Peyer's patch (tissue), 4 donors: ENCODE measurements at regions not wholly inside any gene's neighbourhood (a gene's known extent, or its start where the extent isn't known, plus 50 kb on each side); places are given as distances from the start of the nearest gene placed in this dataset.
"Not testable (repeated sequence)": the region's sequence is repeated elsewhere in the genome, so short reads cannot be mapped to it uniquely, and the experiment has no call there.

Source experiments
- DNase-seq, 3 donors: peaks; one replicate each; pipeline ENCODE4 v3.0.0-alpha.2; 2017 to 2019
- H3K27ac ChIP-seq, 4 donors: fragments of 200-600 bp; sonication (generic); one replicate each; pipeline ENCODE4 v1.5.1; 2016 to 2019
- H3K27me3 ChIP-seq, 2 donors: fragments of 200-600 bp; sonication (generic); one replicate each; pipeline ENCODE4 v1.5.1; 2019
- H3K36me3 ChIP-seq, 3 donors: fragments of 200-600 bp; sonication (generic); one replicate each; pipeline ENCODE4 v1.5.1; 2016 to 2019
- H3K4me1 ChIP-seq, 4 donors: fragments of 200-600 bp; sonication (generic); one replicate each; pipeline ENCODE4 v1.5.1; 2016 to 2019
- H3K4me3 ChIP-seq, 4 donors: fragments of 200-600 bp; sonication (generic); 1 replicate in 3 of 4; 2 replicates in 1 of 4; pipeline ENCODE4 v1.5.1; 2016 to 2019; ENCODE audit warnings: mild to moderate bottlenecking in 1 of 4
- H3K9me3 ChIP-seq, 4 donors: fragments of 200-600 bp; sonication (generic); one replicate each; pipeline ENCODE4 v1.5.1; 2016 to 2019; ENCODE audit warnings: mild to moderate bottlenecking in 1 of 4
- CTCF ChIP-seq, 6 experiments: fragments of 450-650 bp in 4 of 6; fragments of 200-600 bp in 2 of 6; sonication (generic) in 1 of 6; IDR thresholded peaks; one replicate each; pipeline ENCODE4 v1.5.1; 2017 to 2019; ENCODE audit warnings: antibody characterized with exemption in 6 of 6, mild to moderate bottlenecking in 3 of 6, moderate library complexity in 1 of 6
- POLR2A ChIP-seq, 2 donors: fragments of 450-650 bp; IDR thresholded peaks; one replicate each; pipeline ENCODE4 v1.5.1; 2017; ENCODE audit warnings: antibody characterized with exemption in 2 of 2, mild to moderate bottlenecking in 2 of 2, moderate library complexity in 2 of 2

- no peak for TF ChIP-seq POLR2A (IDR thresholded peaks at IDR 0.05)
- TF ChIP-seq CTCF (IDR thresholded peaks at IDR 0.05), result no peak
These were observed 133.4 kb upstream of the ERG start for GRCh38 chr21:38631676-38632075.

GRCh38 chr21:38637161-38637560 is 138.9 kb upstream of the ERG start:
- H3K36me3 ChIP-seq, result no peaks in the 10 kb centered on the region
- no peak for DNase-seq
- H3K27ac ChIP-seq, result no peak overlapping the region
- H3K27me3 ChIP-seq, result no peaks in the 10 kb centered on the region
- no peaks in the 10 kb centered on the region for H3K4me1 ChIP-seq
- no peaks in the 10 kb centered on the region for H3K9me3 ChIP-seq
- TF ChIP-seq POLR2A (IDR thresholded peaks at IDR 0.05), result no peak
- TF ChIP-seq CTCF (IDR thresholded peaks at IDR 0.05), result no peak
- no peak overlapping the region for H3K4me3 ChIP-seq

More at GRCh38 chr21:38631676-38632075, 133.4 kb upstream of the ERG start:
- H3K4me3 ChIP-seq, result no peak overlapping the region
- no peak for DNase-seq
- H3K9me3 ChIP-seq, result no peaks in the 10 kb centered on the region
- H3K27me3 ChIP-seq, result no peaks in the 10 kb centered on the region
- H3K4me1 ChIP-seq, result no peaks in the 10 kb centered on the region
- H3K27ac ChIP-seq, result no peak overlapping the region
- no peaks in the 10 kb centered on the region for H3K36me3 ChIP-seq

GRCh38 chr21:38639571-38640354 is 141.5 kb upstream of the ERG start:
- Histone ChIP-seq H3K27me3 (no peaks in the 10 kb centered on the region), H3K27ac (no peak overlapping the region), H3K4me1 (no peaks in the 10 kb centered on the region), H3K9me3 (no peaks in the 10 kb centered on the region), H3K36me3 (no peaks in the 10 kb centered on the region), H3K4me3 (no peak overlapping the region)
- DNase-seq, result no peak
- TF ChIP-seq CTCF (IDR thresholded peaks at IDR 0.05), result no peak
- no peak for TF ChIP-seq POLR2A (IDR thresholded peaks at IDR 0.05)

- H3K9me3 ChIP-seq, H3K27ac ChIP-seq, H3K4me1 ChIP-seq, H3K27me3 ChIP-seq, H3K36me3 ChIP-seq, DNase-seq, H3K4me3 ChIP-seq: not testable (repeated sequence)
These were observed 142.1 kb upstream of the ERG start for GRCh38 chr21:38640355-38640742.

GRCh38 chr21:38643404-38644023 is 145.2 kb upstream of the ERG start:
- Histone ChIP-seq H3K4me1 (no peaks in the 10 kb centered on the region), H3K27ac (no peak overlapping the region), H3K4me3 (no peak overlapping the region), H3K27me3 (no peaks in the 10 kb centered on the region), H3K36me3 (no peaks in the 10 kb centered on the region), H3K9me3 (no peaks in the 10 kb centered on the region)
- no peak for DNase-seq
- no peak for TF ChIP-seq CTCF (IDR thresholded peaks at IDR 0.05)
- TF ChIP-seq POLR2A (IDR thresholded peaks at IDR 0.05), result no peak

- no peak for DNase-seq
- H3K4me3 ChIP-seq, result no peak overlapping the region
- TF ChIP-seq CTCF (IDR thresholded peaks at IDR 0.05), result no peak
- no peak for TF ChIP-seq POLR2A (IDR thresholded peaks at IDR 0.05)
- no peaks in the 10 kb centered on the region for H3K9me3 ChIP-seq
- H3K4me1 ChIP-seq, result no peaks in the 10 kb centered on the region
- no peak overlapping the region for H3K27ac ChIP-seq
- no peaks in the 10 kb centered on the region for H3K27me3 ChIP-seq
- no peaks in the 10 kb centered on the region for H3K36me3 ChIP-seq
These were observed 147.0 kb upstream of the ERG start for GRCh38 chr21:38645282-38645681.
